Limb (tissue), 2 donors: ENCODE measurements at regions not wholly inside any gene's neighbourhood (a gene's known extent, or its start where the extent isn't known, plus 50 kb on each side); places are given as distances from the start of the nearest gene placed in this dataset.

ENCODE experiments used
- DNase-seq, 2 donors: peaks; one replicate each; pipeline ENCODE4 v3.0.0-alpha.2; 2016; ENCODE audit errors: extremely low spot score in 2 of 2

DNA sequence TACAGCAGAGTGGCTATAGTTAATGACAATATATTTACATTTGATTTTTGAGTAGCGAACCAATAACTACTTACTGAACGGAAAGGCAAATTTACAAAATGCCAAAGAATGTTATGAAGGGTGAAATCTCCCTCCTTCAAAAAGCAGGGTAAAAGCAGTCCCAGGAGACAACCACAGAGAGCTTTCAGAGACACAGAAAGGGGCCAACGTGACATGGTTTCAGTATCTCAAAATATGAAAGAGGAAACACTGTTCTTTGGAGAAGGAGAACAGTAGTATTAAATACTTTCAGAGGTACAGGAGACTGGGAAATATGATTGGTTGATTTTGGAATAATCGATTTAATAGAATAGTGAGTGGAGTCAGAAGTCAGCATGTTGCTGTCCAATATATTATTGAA lies 52.3 kb upstream of the ROBO1 start:
- no peak for DNase-seq

GRCh38 chr3:79818015-79818414 lies 50.2 kb upstream of the ROBO1 start:
- DNase-seq, result no peak
